Endothelial cell of umbilical vein (primary cell): ENCODE measurements at regions not wholly inside any gene's neighbourhood (a gene's known extent, or its start where the extent isn't known, plus 50 kb on each side); places are given as distances from the start of the nearest gene placed in this dataset.

ENCODE experiments used
- BruUV-seq: library from RNA; stranded (reverse); fragments of 400-500 nt; replicated peaks from 2 replicates; lab custom pipeline; 2021; lab: Mats Ljungman, UMichigan
- CTCF ChIA-PET: fragments of 300-600, 350-600 bp; sonication (Branson Sonifier 250); formaldehyde crosslinking; loops from one replicate; lab custom pipeline; 2021; ENCODE audit warnings: antibody characterized with exemption, inconsistent platforms; lab: Charles Lee
- POLR2A ChIA-PET: fragments of 300-600, 350-600 bp; sonication (Branson Sonifier 250); formaldehyde crosslinking; loops from one replicate; lab custom pipeline; 2021; ENCODE audit warnings: antibody characterized with exemption, inconsistent platforms; lab: Charles Lee
- DNase-seq: peaks from one replicate; pipeline ENCODE4 v3.0.0-alpha.2; 2011; ENCODE audit warnings: low read depth, low spot score
- FAIRE-seq: peaks from 2 replicates; lab custom pipeline; 2011; peaks lifted over from hg19 to GRCh38; lab: Jason Lieb, UNC
- H2AFZ ChIP-seq: 2 replicates; pipeline ENCODE4 v1.6.0; 2012; ENCODE audit warnings: low read depth, low read length, control low read depth, inconsistent platforms
- H3K27ac ChIP-seq: 2 replicates; pipeline ENCODE4 v1.5.1; 2011; ENCODE audit warnings: low read depth, mild to moderate bottlenecking, control low read depth, low read length, moderate library complexity; ENCODE audit not compliant: insufficient read depth
- H3K27me3 ChIP-seq, 2 experiments: 2 replicates each; pipeline versions ENCODE4 v1.6.0 to v1.6.1; 2011; ENCODE audit warnings: low read length in 2 of 2, mixed read lengths in 1 of 2; ENCODE audit not compliant: control insufficient read depth in 2 of 2, insufficient read depth in 2 of 2
- H3K36me3 ChIP-seq, 2 experiments: 2 replicates in 1 of 2; 3 replicates in 1 of 2; pipeline ENCODE4 v1.5.1; 2011; ENCODE audit warnings: low read length in 2 of 2, mild to moderate bottlenecking in 1 of 2, moderate library complexity in 1 of 2; ENCODE audit not compliant: control insufficient read depth in 2 of 2, insufficient read depth in 2 of 2; ENCODE audit errors: extremely low read depth in 1 of 2
- H3K4me1 ChIP-seq: 3 replicates; pipeline ENCODE4 v1.5.1; 2011; ENCODE audit warnings: mild to moderate bottlenecking, low read length; ENCODE audit not compliant: control insufficient read depth, insufficient read depth; ENCODE audit errors: extremely low read depth
- H3K4me2 ChIP-seq: 2 replicates; pipeline ENCODE4 v1.6.1; 2011; ENCODE audit warnings: low read length, control low read depth, mixed read lengths; ENCODE audit not compliant: insufficient read depth
- H3K4me3 ChIP-seq, 3 experiments: fragments of 200-600 bp in 1 of 3; sonication (generic), shearing (Covaris generic) in 1 of 3; replicated peaks in 1 of 3; 2 replicates each; pipeline ENCODE4 v1.5.1; 2011 to 2016; ENCODE audit warnings: control low read depth in 3 of 3, low read length in 3 of 3, mild to moderate bottlenecking in 2 of 3, inconsistent platforms in 1 of 3, low read depth in 1 of 3, moderate library complexity in 1 of 3; ENCODE audit not compliant: insufficient read depth in 1 of 3
- H3K79me2 ChIP-seq: 2 replicates; pipeline ENCODE4 v1.6.0; 2012; ENCODE audit warnings: low read length, inconsistent platforms; ENCODE audit not compliant: control insufficient read depth, insufficient read depth
- H3K9ac ChIP-seq: replicated peaks from 2 replicates; pipeline ENCODE3; 2011; ENCODE audit warnings: low read length, control low read depth; ENCODE audit not compliant: insufficient read depth; ENCODE audit errors: extremely low read depth
- H3K9me1 ChIP-seq: replicated peaks from 3 replicates; pipeline ENCODE4 v1.6.0; 2011; ENCODE audit warnings: mild to moderate bottlenecking, low read length; ENCODE audit not compliant: control insufficient read depth, insufficient read depth; ENCODE audit errors: extremely low read depth
- H3K9me3 ChIP-seq: replicated peaks from 2 replicates; pipeline ENCODE4 v1.5.1; 2012; ENCODE audit warnings: low read length, inconsistent platforms; ENCODE audit not compliant: control insufficient read depth, insufficient read depth
- H4K20me1 ChIP-seq: replicated peaks from 2 replicates; pipeline ENCODE3; 2011; ENCODE audit warnings: mild to moderate bottlenecking, low read length; ENCODE audit not compliant: control insufficient read depth, insufficient read depth; ENCODE audit errors: extremely low read depth
- EZH2 ChIP-seq: IDR thresholded peaks from 2 replicates; pipeline ENCODE4 v1.6.1; 2012; ENCODE audit warnings: borderline replicate concordance, low read depth, mild to moderate bottlenecking, moderate library complexity, low read length, inconsistent platforms; ENCODE audit not compliant: severe bottlenecking
- FOS ChIP-seq: IDR thresholded peaks from 2 replicates; pipeline ENCODE4 v1.6.1; 2011; ENCODE audit warnings: mild to moderate bottlenecking, low read length, moderate library complexity, borderline replicate concordance; ENCODE audit not compliant: insufficient read depth
- GATA2 ChIP-seq: IDR thresholded peaks from 2 replicates; pipeline ENCODE4 v1.7.0; 2011; ENCODE audit warnings: low read depth, mild to moderate bottlenecking, moderate library complexity, mixed read lengths, low read length; ENCODE audit not compliant: insufficient read length, insufficient read depth
- JUN ChIP-seq: IDR thresholded peaks from 2 replicates; pipeline ENCODE4 v1.6.1; 2011; ENCODE audit warnings: borderline replicate concordance, low read depth; ENCODE audit not compliant: insufficient read length, insufficient read depth
- MYC ChIP-seq: IDR thresholded peaks from one replicate; pipeline ENCODE4 v1.6.1; 2011; ENCODE audit warnings: mild to moderate bottlenecking, low read depth, low read length
- POLR2A ChIP-seq: IDR thresholded peaks from 2 replicates; pipeline ENCODE4 v1.6.1; 2012; ENCODE audit warnings: low read depth, mild to moderate bottlenecking, control low read depth, low read length
- POLR2AphosphoS5 ChIP-seq: IDR thresholded peaks from 2 replicates; pipeline ENCODE4 v1.6.1; 2012; ENCODE audit warnings: low read depth, mild to moderate bottlenecking, control low read depth, low read length, moderate library complexity; ENCODE audit not compliant: insufficient read depth
- dilution Hi-C: fragments of 300-500 bp; cut with MboI; formaldehyde crosslinking; loops from one replicate; pipeline ENCODE4 v1.15.0; 2019; ENCODE audit warnings: low sequenced_read_pairs; ENCODE audit not compliant: extremely low pct_ligation_motif_present
- intact Hi-C: fragments of 100-400 bp; cut with micrococcal nuclease; formaldehyde crosslinking; loops from one replicate; pipeline ENCODE4 v1.10.0; 2022
- TF ChIP-seq, protein P1 (sequence below), 2 donors: IDR thresholded peaks; 1 replicate in 1 of 2; 2 replicates in 1 of 2; pipeline ENCODE4 v1.5.1; 2011; ENCODE audit warnings: low read length in 2 of 2, mild to moderate bottlenecking in 2 of 2, moderate library complexity in 2 of 2, control low read depth in 1 of 2, inconsistent platforms in 1 of 2, low read depth in 1 of 2; ENCODE audit not compliant: insufficient read depth in 1 of 2; ENCODE audit errors: extremely low read depth in 1 of 2

DNA sequence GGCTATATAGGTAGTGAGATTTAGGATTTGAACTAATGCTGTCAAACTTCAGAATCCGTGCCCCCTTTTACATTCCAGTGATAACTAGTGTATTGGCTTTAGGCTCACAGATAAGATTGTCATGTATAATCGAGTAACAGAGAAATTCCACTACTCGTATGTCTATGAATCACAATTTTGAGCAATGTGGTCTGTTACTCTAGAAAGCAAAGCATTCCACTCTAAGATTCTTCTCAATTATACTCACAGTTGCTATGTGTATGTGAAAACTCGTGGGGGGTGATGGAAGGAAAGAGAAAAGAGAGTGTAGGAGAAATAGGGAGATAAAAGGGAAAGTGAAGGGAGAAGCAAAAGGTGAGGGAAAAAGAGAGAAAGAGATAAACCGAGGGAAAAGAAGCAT is 1175.1 kb upstream of the GOT2 start:
- H3K27me3 ChIP-seq = no peaks in the 10 kb centered on the region
- H2AFZ ChIP-seq = no peak overlapping the region
- no peaks in the 10 kb centered on the region for H3K36me3 ChIP-seq
- no peak overlapping the region for H3K9ac ChIP-seq
- no peaks in the 10 kb centered on the region for H3K9me3 ChIP-seq
- no peak for FAIRE-seq
- no peaks in the 10 kb centered on the region for H3K79me2 ChIP-seq
- H3K9me1 ChIP-seq = no peaks in the 10 kb centered on the region
- ChIA-PET CTCF (no interaction called here), POLR2A (no interaction called here)
- H3K4me1 ChIP-seq = no peaks in the 10 kb centered on the region
- BruUV-seq = no TSS peak
- dilution Hi-C loops (no loop called here), intact Hi-C loops (no loop called here)
- H3K4me3 ChIP-seq = no peak overlapping the region
- no peaks in the 10 kb centered on the region for H4K20me1 ChIP-seq
- TF ChIP-seq, protein P1, sequence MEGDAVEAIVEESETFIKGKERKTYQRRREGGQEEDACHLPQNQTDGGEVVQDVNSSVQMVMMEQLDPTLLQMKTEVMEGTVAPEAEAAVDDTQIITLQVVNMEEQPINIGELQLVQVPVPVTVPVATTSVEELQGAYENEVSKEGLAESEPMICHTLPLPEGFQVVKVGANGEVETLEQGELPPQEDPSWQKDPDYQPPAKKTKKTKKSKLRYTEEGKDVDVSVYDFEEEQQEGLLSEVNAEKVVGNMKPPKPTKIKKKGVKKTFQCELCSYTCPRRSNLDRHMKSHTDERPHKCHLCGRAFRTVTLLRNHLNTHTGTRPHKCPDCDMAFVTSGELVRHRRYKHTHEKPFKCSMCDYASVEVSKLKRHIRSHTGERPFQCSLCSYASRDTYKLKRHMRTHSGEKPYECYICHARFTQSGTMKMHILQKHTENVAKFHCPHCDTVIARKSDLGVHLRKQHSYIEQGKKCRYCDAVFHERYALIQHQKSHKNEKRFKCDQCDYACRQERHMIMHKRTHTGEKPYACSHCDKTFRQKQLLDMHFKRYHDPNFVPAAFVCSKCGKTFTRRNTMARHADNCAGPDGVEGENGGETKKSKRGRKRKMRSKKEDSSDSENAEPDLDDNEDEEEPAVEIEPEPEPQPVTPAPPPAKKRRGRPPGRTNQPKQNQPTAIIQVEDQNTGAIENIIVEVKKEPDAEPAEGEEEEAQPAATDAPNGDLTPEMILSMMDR (IDR thresholded peaks at IDR 0.05; ENCODE audit: extremely low read depth in 1 of 2, insufficient read depth in 1 of 2, low read depth in 1 of 2, low read length in 2 of 2) = no peak
- TF ChIP-seq EZH2 = no peak
- TF ChIP-seq GATA2 = no peak
- TF ChIP-seq POLR2AphosphoS5 = no peak
- TF ChIP-seq MYC = no peak
- TF ChIP-seq FOS = no peak
- TF ChIP-seq POLR2A = no peak
- H3K4me2 ChIP-seq = no peak overlapping the region
- DNase-seq = no peak
- no peak overlapping the region for H3K27ac ChIP-seq

DNA sequence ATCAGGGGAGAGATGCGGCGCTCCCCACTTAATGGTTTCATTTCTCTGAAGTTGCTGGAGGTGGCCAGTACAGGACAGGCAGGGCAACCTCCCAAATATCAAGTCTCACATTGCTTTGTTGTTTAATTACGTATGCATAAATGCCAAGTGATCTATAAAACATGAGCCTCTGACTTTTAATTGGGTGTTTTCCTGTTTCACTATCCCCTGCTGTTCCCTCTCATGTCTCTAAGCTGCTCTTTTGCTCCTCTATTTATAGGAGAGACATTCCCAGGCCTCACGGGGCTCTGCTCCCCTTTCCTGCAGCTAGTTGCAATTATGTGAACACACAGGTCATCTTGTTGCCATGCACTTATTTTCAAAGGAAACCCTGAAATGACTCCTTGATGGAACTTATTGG is 1173.5 kb upstream of the GOT2 start:
- dilution Hi-C loops = no loop called here

More for the DNA sequence above, 1173.5 kb upstream of the GOT2 start:
- no TSS peak for BruUV-seq
- Histone ChIP-seq H3K36me3 (no peaks in the 10 kb centered on the region), H3K4me1 (no peaks in the 10 kb centered on the region), H3K9me1 (no peaks in the 10 kb centered on the region), H3K27me3 (no peaks in the 10 kb centered on the region), H2AFZ (no peak overlapping the region), H3K79me2 (no peaks in the 10 kb centered on the region), H3K4me2 (no peak overlapping the region), H4K20me1 (no peaks in the 10 kb centered on the region), H3K9ac (no peak overlapping the region), H3K27ac (no peak overlapping the region), H3K9me3 (no peaks in the 10 kb centered on the region), H3K4me3 (no peak overlapping the region)
- TF ChIP-seq MYC = no peak
- TF ChIP-seq POLR2AphosphoS5 = no peak
- TF ChIP-seq FOS = no peak
- TF ChIP-seq POLR2A = no peak
- TF ChIP-seq JUN = no peak
- no peak for TF ChIP-seq GATA2
- no peak for TF ChIP-seq EZH2
- intact Hi-C loops = no loop called here
- ChIA-PET POLR2A (no interaction called here), CTCF (no interaction called here)
- FAIRE-seq (no peak), DNase-seq (no peak)
